VCaP (cell line): ENCODE measurements at regions not wholly inside any gene's neighbourhood (a gene's known extent, or its start where the extent isn't known, plus 50 kb on each side); places are given as distances from the start of the nearest gene placed in this dataset.

Source experiments
- H3K27ac ChIP-seq: fragments of 450-650 bp; 2 replicates; pipeline ENCODE4 v1.5.1; 2017
- CTCF ChIP-seq: fragments of 450-650 bp; conservative IDR thresholded peaks from 2 replicates; pipeline ENCODE4 v1.5.1; 2017; ENCODE audit warnings: mild to moderate bottlenecking, moderate library complexity

GRCh38 chr15:69812861-69813261 is 284.9 kb downstream of the TLE3 start:
- H3K27ac ChIP-seq = no peak overlapping the region
- no peak for TF ChIP-seq CTCF

DNA sequence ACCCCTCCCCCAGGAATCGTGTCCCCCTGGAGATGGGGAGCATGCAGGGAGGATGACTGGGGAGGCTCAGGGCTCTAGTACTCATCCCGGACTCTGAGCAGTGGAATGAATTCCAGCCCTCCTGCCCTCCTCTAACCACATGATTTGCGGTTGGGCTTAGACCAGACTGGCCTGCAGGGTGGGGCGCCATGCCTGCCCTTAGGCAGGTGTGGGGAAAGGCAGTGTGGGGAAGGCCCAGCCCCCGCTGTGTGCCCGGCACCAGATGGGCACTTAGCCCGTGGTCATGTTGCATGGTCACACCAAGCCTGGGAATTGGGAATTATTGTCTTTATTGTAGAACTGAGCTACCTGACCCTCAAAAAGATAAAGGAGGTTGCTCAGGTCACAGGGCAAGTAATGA is 283.8 kb downstream of the TLE3 start:
- no peak for TF ChIP-seq CTCF
- H3K27ac ChIP-seq = no peak overlapping the region

GRCh38 chr15:69814932-69815331 is 282.8 kb downstream of the TLE3 start:
- no peak for TF ChIP-seq CTCF
- H3K27ac ChIP-seq = no peak overlapping the region

DNA sequence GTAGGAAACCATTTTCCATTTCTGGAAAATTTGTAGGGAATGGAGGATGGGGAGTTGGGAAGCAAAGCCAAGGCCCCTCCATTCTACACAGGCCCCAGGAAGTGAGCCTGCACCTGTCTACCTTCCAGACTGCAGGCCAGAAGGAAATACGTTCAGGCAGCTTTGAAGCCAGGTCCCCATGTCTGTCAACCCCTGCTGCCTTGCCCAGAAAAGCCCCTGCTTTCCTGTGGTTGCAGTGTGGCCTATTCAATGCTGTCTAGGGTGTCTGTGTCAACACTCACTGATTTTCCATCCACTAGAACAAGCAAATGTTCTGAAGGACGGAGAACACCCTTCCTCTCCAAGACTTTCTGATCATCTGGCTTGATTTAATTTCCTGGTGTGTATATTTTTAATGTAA is 281.9 kb downstream of the TLE3 start:
- H3K27ac ChIP-seq = no peak overlapping the region
- TF ChIP-seq CTCF = no peak

GRCh38 chr15:69816522-69816921 is 281.2 kb downstream of the TLE3 start:
- TF ChIP-seq CTCF = no peak
- no peak overlapping the region for H3K27ac ChIP-seq

DNA sequence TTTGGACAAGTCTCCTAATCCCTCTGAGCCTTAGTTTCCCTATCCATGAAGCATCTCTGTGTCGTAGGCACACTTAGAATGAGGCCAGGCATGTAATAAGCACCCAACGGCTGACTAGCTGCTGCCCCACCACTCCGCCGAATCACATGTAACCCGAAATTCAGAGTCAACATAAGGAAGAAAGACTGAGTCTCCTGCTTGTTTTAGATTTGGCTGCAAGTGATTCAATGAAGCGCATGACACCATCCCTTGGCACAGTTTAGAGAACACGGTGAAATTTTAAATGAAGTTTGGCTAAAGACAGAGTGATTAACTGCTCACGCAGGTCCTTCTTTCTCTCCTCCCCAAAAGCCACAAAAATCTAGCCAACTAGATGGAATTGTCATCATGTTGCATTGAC is 279.2 kb downstream of the TLE3 start:
- no peak overlapping the region for H3K27ac ChIP-seq
- no peak for TF ChIP-seq CTCF

GRCh38 chr15:69819371-69819770 is 278.3 kb downstream of the TLE3 start:
- TF ChIP-seq CTCF = no peak
- no peak overlapping the region for H3K27ac ChIP-seq

- H3K27ac ChIP-seq = no peak overlapping the region
- no peak for TF ChIP-seq CTCF
These were observed 276.9 kb downstream of the TLE3 start for GRCh38 chr15:69820819-69821218.
